Thymus (tissue), 11 donors: ENCODE measurements at regions not wholly inside any gene's neighbourhood (a gene's known extent, or its start where the extent isn't known, plus 50 kb on each side); places are given as distances from the start of the nearest gene placed in this dataset.

Experiments used
- DNase-seq, 9 donors: peaks; one replicate each; pipeline ENCODE4 v3.0.0-alpha.2; 2013; ENCODE audit warnings: low spot score in 9 of 9, low read depth in 6 of 9, missing footprints in 1 of 9
- H3K27ac ChIP-seq, 2 donors: one replicate each; pipeline ENCODE4 v1.5.1; 2013; ENCODE audit warnings: control low read depth in 1 of 2, low read depth in 1 of 2, low read length in 1 of 2, mild to moderate bottlenecking in 1 of 2, moderate library complexity in 1 of 2
- H3K27me3 ChIP-seq, 2 donors: one replicate each; pipeline ENCODE4 v1.5.1; 2013; ENCODE audit warnings: low read length in 1 of 2; ENCODE audit not compliant: control insufficient read depth in 2 of 2, insufficient read depth in 1 of 2
- H3K36me3 ChIP-seq, 2 donors: one replicate each; pipeline ENCODE4 v1.5.1; 2013; ENCODE audit warnings: low read length in 1 of 2, mild to moderate bottlenecking in 1 of 2, moderate library complexity in 1 of 2; ENCODE audit not compliant: control insufficient read depth in 2 of 2, insufficient read depth in 2 of 2
- H3K4me1 ChIP-seq, 2 donors: one replicate each; pipeline ENCODE4 v1.5.1; 2013; ENCODE audit warnings: low read length in 2 of 2; ENCODE audit not compliant: control insufficient read depth in 2 of 2, insufficient read depth in 2 of 2
- H3K4me3 ChIP-seq, 2 donors: one replicate each; pipeline ENCODE4 v1.5.1; 2013; ENCODE audit warnings: low read length in 2 of 2, control low read depth in 1 of 2, mild to moderate bottlenecking in 1 of 2
- H3K9me3 ChIP-seq, 2 donors: one replicate each; pipeline ENCODE4 v1.5.1; 2013; ENCODE audit warnings: low read length in 1 of 2, mild to moderate bottlenecking in 1 of 2; ENCODE audit not compliant: control insufficient read depth in 2 of 2, insufficient read depth in 1 of 2
- WGBS: extraction: QIAGEN DNeasy Blood & Tissue Kit; methylation state at CpG from one replicate; pipeline ENCODE4 v1.1.7; 2013; 5-methylcytosine and 5-hydroxymethylcytosine counted together
- donor health status: healthy.

GRCh38 chr4:116603096-116603495, 482.3 kb downstream of the TRAM1L1 start:
- Histone ChIP-seq H3K4me3 (no peak overlapping the region), H3K9me3 (peaks cover 1 to 18% of the 10 kb centered on the region in 2 donors), H3K4me1 (no peaks in the 10 kb centered on the region), H3K27me3 (no peaks in the 10 kb centered on the region), H3K27ac (no peak overlapping the region), H3K36me3 (no peaks in the 10 kb centered on the region)
- DNase-seq = no peak
- WGBS = 72% methylated on average over 2 of the region's 2 CpGs

GRCh38 chr4:116599859-116600258, 485.5 kb downstream of the TRAM1L1 start:
- peaks cover 1 to 20% of the 10 kb centered on the region in 2 donors for H3K9me3 ChIP-seq
- H3K27ac ChIP-seq = no peak overlapping the region
- WGBS = 94% methylated on average over 11 of the region's 11 CpGs
- no peaks in the 10 kb centered on the region for H3K36me3 ChIP-seq
- H3K27me3 ChIP-seq = no peaks in the 10 kb centered on the region
- no peaks in the 10 kb centered on the region for H3K4me1 ChIP-seq
- no peak for DNase-seq
- H3K4me3 ChIP-seq = no peak overlapping the region

GRCh38 chr4:116598980-116599789, 486.2 kb downstream of the TRAM1L1 start:
- Histone ChIP-seq H3K4me3 (no peak overlapping the region), H3K27ac (no peak overlapping the region), H3K9me3 (peaks cover 1 to 20% of the 10 kb centered on the region in 2 donors), H3K27me3 (no peaks in the 10 kb centered on the region), H3K36me3 (no peaks in the 10 kb centered on the region), H3K4me1 (no peaks in the 10 kb centered on the region)
- DNase-seq = no peak
- 98% methylated on average over 37 of the region's 37 CpGs for WGBS

- Histone ChIP-seq H3K27ac (no peak overlapping the region), H3K4me1 (no peaks in the 10 kb centered on the region), H3K36me3 (no peaks in the 10 kb centered on the region), H3K4me3 (no peak overlapping the region), H3K9me3 (peaks cover 1 to 20% of the 10 kb centered on the region in 2 donors), H3K27me3 (no peaks in the 10 kb centered on the region)
- WGBS = 97% methylated on average over 32 of the region's 32 CpGs
- DNase-seq = no peak
These were observed 487.0 kb downstream of the TRAM1L1 start for GRCh38 chr4:116598155-116598979.

- no peaks in the 10 kb centered on the region for H3K36me3 ChIP-seq
- no peak overlapping the region for H3K4me3 ChIP-seq
- no peaks in the 10 kb centered on the region for H3K4me1 ChIP-seq
- no peak for DNase-seq
- no peak overlapping the region for H3K27ac ChIP-seq
- no peaks in the 10 kb centered on the region for H3K27me3 ChIP-seq
- H3K9me3 ChIP-seq = no peaks in the 10 kb centered on the region
These were observed 494.7 kb downstream of the TRAM1L1 start for GRCh38 chr4:116590648-116591047.

GRCh38 chr4:116588783-116589182, 496.6 kb downstream of the TRAM1L1 start:
- Histone ChIP-seq H3K27ac (no peak overlapping the region), H3K4me3 (no peak overlapping the region), H3K4me1 (no peaks in the 10 kb centered on the region), H3K27me3 (no peaks in the 10 kb centered on the region), H3K9me3 (no peaks in the 10 kb centered on the region), H3K36me3 (no peaks in the 10 kb centered on the region)
- no peak for DNase-seq

GRCh38 chr4:116585246-116585645, 500.1 kb downstream of the TRAM1L1 start:
- H3K4me1 ChIP-seq = no peaks in the 10 kb centered on the region
- H3K36me3 ChIP-seq = no peaks in the 10 kb centered on the region
- no peaks in the 10 kb centered on the region for H3K27me3 ChIP-seq
- H3K4me3 ChIP-seq = no peak overlapping the region
- WGBS = 21% methylated on average over 3 of the region's 3 CpGs
- no peak overlapping the region for H3K27ac ChIP-seq
- H3K9me3 ChIP-seq = no peaks in the 10 kb centered on the region
- DNase-seq = no peak

GRCh38 chr4:116577321-116577720, 508.1 kb downstream of the TRAM1L1 start:
- Histone ChIP-seq H3K4me3 (no peak overlapping the region), H3K27me3 (no peaks in the 10 kb centered on the region), H3K4me1 (no peaks in the 10 kb centered on the region), H3K9me3 (peaks cover 0 to 4% of the 10 kb centered on the region in 2 donors), H3K36me3 (no peaks in the 10 kb centered on the region), H3K27ac (no peak overlapping the region)
- no peak for DNase-seq
- 92% methylated on average over 1 of the region's 1 CpG for WGBS

GRCh38 chr4:116573540-116573939, 511.8 kb downstream of the TRAM1L1 start:
- Histone ChIP-seq H3K4me3 (no peak overlapping the region), H3K4me1 (no peaks in the 10 kb centered on the region), H3K9me3 (peaks cover 0 to 4% of the 10 kb centered on the region in 2 donors), H3K27me3 (no peaks in the 10 kb centered on the region), H3K27ac (no peak overlapping the region), H3K36me3 (no peaks in the 10 kb centered on the region)
- DNase-seq = no peak
- whole genome bisulfite sequencing = 84% methylated on average over 3 of the region's 3 CpGs
